ENCODE measurements at regions not wholly inside any gene's neighbourhood (a gene's known extent, or its start where the extent isn't known, plus 50 kb on each side); places are given as distances from the start of the nearest gene placed in this dataset.

GRCh38 chr20:7629880-7630279 is 310.4 kb downstream of the HAO1 start:
- TF ChIP-seq CTCF (IDR thresholded peaks at IDR 0.05; ENCODE audit: control insufficient read depth, insufficient read depth, low read depth, low read length, missing control alignments) = no peak
- no peak for DNase-seq (ENCODE audit: low read depth)
- no peak overlapping the region for H3K4me3 ChIP-seq (ENCODE audit: control insufficient read depth, low read depth, low read length)

GRCh38 chr20:7637184-7637583 is 303.1 kb downstream of the HAO1 start:
- DNase-seq (ENCODE audit: low read depth) = no peak
- no peak for TF ChIP-seq CTCF (IDR thresholded peaks at IDR 0.05; ENCODE audit: control insufficient read depth, insufficient read depth, low read depth, low read length, missing control alignments)
- H3K4me3 ChIP-seq (ENCODE audit: control insufficient read depth, low read depth, low read length) = no peak overlapping the region

- no peak for TF ChIP-seq CTCF (IDR thresholded peaks at IDR 0.05; ENCODE audit: control insufficient read depth, insufficient read depth, low read depth, low read length, missing control alignments)
- peak; percentile 57 for DNase-seq (ENCODE audit: low read depth)
- no peak overlapping the region for H3K4me3 ChIP-seq (ENCODE audit: control insufficient read depth, low read depth, low read length)
Measured at GRCh38 chr20:7650086-7650879, 290.0 kb downstream of the HAO1 start.

- H3K4me3 ChIP-seq (ENCODE audit: control insufficient read depth, low read depth, low read length) = no peak overlapping the region
- no peak for DNase-seq (ENCODE audit: low read depth)
- no peak for TF ChIP-seq CTCF (IDR thresholded peaks at IDR 0.05; ENCODE audit: control insufficient read depth, insufficient read depth, low read depth, low read length, missing control alignments)
Measured at GRCh38 chr20:7654231-7654630, 286.0 kb downstream of the HAO1 start.

GRCh38 chr20:7656687-7657467 is 283.4 kb downstream of the HAO1 start:
- TF ChIP-seq CTCF (IDR thresholded peaks at IDR 0.05; ENCODE audit: control insufficient read depth, insufficient read depth, low read depth, low read length, missing control alignments) = no peak
- no peak overlapping the region for H3K4me3 ChIP-seq (ENCODE audit: control insufficient read depth, low read depth, low read length)
- no peak for DNase-seq (ENCODE audit: low read depth)

GRCh38 chr20:7657569-7657968 is 282.7 kb downstream of the HAO1 start:
- no peak for TF ChIP-seq CTCF (IDR thresholded peaks at IDR 0.05; ENCODE audit: control insufficient read depth, insufficient read depth, low read depth, low read length, missing control alignments)
- H3K4me3 ChIP-seq (ENCODE audit: control insufficient read depth, low read depth, low read length) = no peak overlapping the region
- DNase-seq (ENCODE audit: low read depth) = no peak

Measured in AG09309 (cell line).